A172 (cell line): ENCODE measurements at regions not wholly inside any gene's neighbourhood (a gene's known extent, or its start where the extent isn't known, plus 50 kb on each side); places are given as distances from the start of the nearest gene placed in this dataset.
A peak's percentile ranks its signal among the peaks of the same experiment; 100 is the strongest.

Experiments
- DNase-seq: peaks from one replicate; pipeline ENCODE4 v3.0.0-alpha.2; 2015; ENCODE audit warnings: low spot score

- DNase-seq = no peak
Observed at GRCh38 chr20:12072221-12072953, 154.7 kb downstream of the BTBD3 start.

GRCh38 chr20:12072954-12073264 lies 155.2 kb downstream of the BTBD3 start:
- peak; percentile 75 for DNase-seq

- no peak for DNase-seq
Observed at GRCh38 chr20:12074111-12074655, 156.5 kb downstream of the BTBD3 start.

- no peak for DNase-seq
Observed at GRCh38 chr20:12076200-12076599, 158.5 kb downstream of the BTBD3 start.

GRCh38 chr20:12077875-12078274 lies 160.2 kb downstream of the BTBD3 start:
- no peak for DNase-seq

- no peak for DNase-seq
Observed at GRCh38 chr20:12079490-12079889, 161.8 kb downstream of the BTBD3 start.

- no peak for DNase-seq
Observed at GRCh38 chr20:12083269-12083668, 165.6 kb downstream of the BTBD3 start.

GRCh38 chr20:12084482-12084881 lies 166.8 kb downstream of the BTBD3 start:
- DNase-seq = no peak

GRCh38 chr20:12086359-12086758 lies 168.7 kb downstream of the BTBD3 start:
- DNase-seq = no peak

- no peak for DNase-seq
Observed at GRCh38 chr20:12090920-12091319, 173.2 kb downstream of the BTBD3 start.

- DNase-seq = no peak
Observed at GRCh38 chr20:12093057-12093796, 175.5 kb downstream of the BTBD3 start.

GRCh38 chr20:12093797-12094190 lies 176.1 kb downstream of the BTBD3 start:
- DNase-seq = peak; percentile 13

GRCh38 chr20:12095180-12095920 lies 177.7 kb downstream of the BTBD3 start:
- no peak for DNase-seq

GRCh38 chr20:12098421-12098820 lies 180.7 kb downstream of the BTBD3 start:
- DNase-seq = no peak

GRCh38 chr20:12108846-12109245 lies 191.2 kb downstream of the BTBD3 start:
- no peak for DNase-seq

GRCh38 chr20:12110274-12110673 lies 192.6 kb downstream of the BTBD3 start:
- no peak for DNase-seq

GRCh38 chr20:12110711-12111110 lies 193.0 kb downstream of the BTBD3 start:
- no peak for DNase-seq

GRCh38 chr20:12111431-12112088 lies 193.9 kb downstream of the BTBD3 start:
- no peak for DNase-seq

- DNase-seq = no peak
Observed at GRCh38 chr20:12112089-12112474, 194.4 kb downstream of the BTBD3 start.

GRCh38 chr20:12112665-12113064 lies 195.0 kb downstream of the BTBD3 start:
- no peak for DNase-seq

GRCh38 chr20:12113075-12113467 lies 195.4 kb downstream of the BTBD3 start:
- no peak for DNase-seq
